K562 (cell line): ENCODE measurements at regions not wholly inside any gene's neighbourhood (a gene's known extent, or its start where the extent isn't known, plus 50 kb on each side); places are given as distances from the start of the nearest gene placed in this dataset.

Source experiments
- ATAC-seq: fragments of 200-7000 bp; cut with Tn5 transposase; 3 replicates; pipeline ENCODE4 v1.9.1; 2020; ENCODE audit warnings: moderate library complexity
- BruUV-seq: library from RNA; stranded (reverse); fragments of 400-500 nt; replicated peaks from 2 replicates; lab custom pipeline; 2021; lab: Mats Ljungman, UMichigan
- CTCF ChIA-PET: fragments of 300-600 bp; formaldehyde crosslinking; extraction: SDS; loops from one replicate; lab custom pipeline; 2021; ENCODE audit warnings: low intra/inter-chr PET ratio; lab: Yijun Ruan, JAX
- POLR2A ChIA-PET: fragments of 300-600, 350-650 bp; sonication (Branson Sonifier 250); formaldehyde crosslinking; extraction: SDS; loops from one replicate; lab custom pipeline; 2021; ENCODE audit warnings: antibody characterized with exemption, inconsistent platforms; lab: Yijun Ruan, JAX
- DNase-seq, 4 experiments: peaks; one replicate each; pipeline versions ENCODE4 v3.0.0 to v3.0.0-alpha.2; 2011 to 2018; ENCODE audit warnings: low spot score in 3 of 4, mixed read lengths in 3 of 4; ENCODE audit errors: extremely low read depth in 1 of 4
- FAIRE-seq: peaks from 2 replicates; lab custom pipeline; 2011; peaks lifted over from hg19 to GRCh38; lab: Jason Lieb, UNC
- H2AFZ ChIP-seq: 2 replicates; pipeline ENCODE4 v1.6.0; 2011; ENCODE audit warnings: low read depth, low read length, control low read depth, inconsistent platforms
- H3K27ac ChIP-seq: fragments of 200-600 bp; 3 replicates; pipeline ENCODE4 v1.8.0; 2011; ENCODE audit warnings: low read depth, mild to moderate bottlenecking, control low read depth, inconsistent platforms, low read length, moderate library complexity, mixed read lengths; ENCODE audit errors: extremely low read depth
- H3K27me3 ChIP-seq, 2 experiments: fragments of 300-600 bp in 1 of 2; 2 replicates in 1 of 2; 3 replicates in 1 of 2; pipeline versions ENCODE4 v1.6.0 to v1.8.0; 2011; ENCODE audit warnings: inconsistent platforms in 2 of 2, low read length in 2 of 2, mild to moderate bottlenecking in 1 of 2, mixed read lengths in 1 of 2, moderate library complexity in 1 of 2; ENCODE audit not compliant: control insufficient read depth in 2 of 2, insufficient read depth in 2 of 2
- H3K36me3 ChIP-seq: fragments of 300-600 bp; 3 replicates; pipeline ENCODE4 v1.8.0; 2011; ENCODE audit warnings: mild to moderate bottlenecking, low read length, inconsistent platforms; ENCODE audit not compliant: control insufficient read depth, insufficient read depth
- H3K4me1 ChIP-seq, 2 experiments: fragments of 200-600 bp in 1 of 2; replicated peaks in 1 of 2; 2 replicates in 1 of 2; 3 replicates in 1 of 2; pipeline versions ENCODE4 v1.5.1 to v1.8.0; 2011; ENCODE audit warnings: inconsistent platforms in 2 of 2, low read length in 2 of 2, mild to moderate bottlenecking in 1 of 2, mixed read lengths in 1 of 2, moderate library complexity in 1 of 2; ENCODE audit not compliant: control insufficient read depth in 2 of 2, insufficient read depth in 2 of 2
- H3K4me2 ChIP-seq: 2 replicates; pipeline ENCODE4 v1.6.1; 2011; ENCODE audit warnings: low read length, control low read depth, inconsistent platforms, mixed read lengths; ENCODE audit not compliant: insufficient read depth
- H3K4me3 ChIP-seq: fragments of 200-600 bp; sonication (generic), shearing (Covaris generic); 2 replicates; pipeline ENCODE4 v1.5.1; 2016; ENCODE audit warnings: control low read depth, inconsistent platforms
- H3K79me2 ChIP-seq: fragments of 200-600 bp; 3 replicates; pipeline ENCODE4 v1.8.0; 2011; ENCODE audit warnings: low read length, inconsistent platforms; ENCODE audit not compliant: control insufficient read depth, insufficient read depth
- H3K9ac ChIP-seq, 2 experiments: 2 replicates each; pipeline versions ENCODE4 v1.6.0 to v1.6.1; 2011; ENCODE audit warnings: low read depth in 2 of 2, low read length in 2 of 2, control low read depth in 1 of 2, inconsistent platforms in 1 of 2, mild to moderate bottlenecking in 1 of 2, mixed read lengths in 1 of 2; ENCODE audit not compliant: insufficient read depth in 1 of 2
- H3K9me1 ChIP-seq: one replicate; pipeline ENCODE4 v1.6.0; 2011; ENCODE audit warnings: inconsistent platforms, mild to moderate bottlenecking, low read length, moderate library complexity; ENCODE audit not compliant: control insufficient read depth, insufficient read depth
- H3K9me3 ChIP-seq: replicated peaks from 2 replicates; pipeline ENCODE4 v1.5.1; 2011; ENCODE audit warnings: low read depth, low read length, inconsistent platforms; ENCODE audit not compliant: control insufficient read depth, insufficient read depth
- H4K20me1 ChIP-seq: replicated peaks from 2 replicates; pipeline ENCODE4 v1.6.1; 2011; ENCODE audit warnings: low read length, inconsistent platforms, mixed read lengths; ENCODE audit not compliant: control insufficient read depth, insufficient read depth
- BRD4 ChIP-seq: fragments of 200-600 bp; sonication (generic); IDR thresholded peaks from 2 replicates; pipeline ENCODE4 v1.6.1; 2017; ENCODE audit warnings: inconsistent platforms
- BRF1 ChIP-seq: IDR thresholded peaks from 3 replicates; pipeline ENCODE4 v1.6.1; 2011; ENCODE audit warnings: borderline replicate concordance, mild to moderate bottlenecking; ENCODE audit not compliant: insufficient read length; ENCODE audit errors: extremely low read depth
- DNMT1 ChIP-seq: fragments of 450-650 bp; IDR thresholded peaks from 2 replicates; pipeline ENCODE4 v1.6.1; 2016; ENCODE audit warnings: antibody characterized with exemption, mild to moderate bottlenecking
- HDAC1 ChIP-seq, 2 experiments: fragments of 450-650 bp; IDR thresholded peaks; 2 replicates each; pipeline ENCODE4 v1.6.1; 2016 to 2017; ENCODE audit warnings: inconsistent platforms in 1 of 2, mild to moderate bottlenecking in 1 of 2, moderate library complexity in 1 of 2
- HOMEZ ChIP-seq: fragments of 250-450 bp; sonication (Bioruptor Pico); IDR thresholded peaks from 2 replicates; pipeline ENCODE4 v1.4.0; 2020; ENCODE audit warnings: mild to moderate bottlenecking, moderate library complexity
- JUN ChIP-seq, 2 experiments: sonication (generic) in 1 of 2; formaldehyde crosslinking in 1 of 2; IDR thresholded peaks; 2 replicates each; pipeline versions ENCODE4 v1.6.1 to v1.8.0; 2012 to 2022; ENCODE audit warnings: borderline replicate concordance in 2 of 2, mild to moderate bottlenecking in 2 of 2, improper control_type of control experiment in 1 of 2, low read depth in 1 of 2, low read length in 1 of 2, missing genetic modification reagents in 1 of 2
- MNT ChIP-seq, 2 experiments: fragments of 450-650 bp; conservative IDR thresholded peaks; 2 replicates each; pipeline ENCODE4 v1.6.1; 2017; ENCODE audit warnings: mild to moderate bottlenecking in 2 of 2, moderate library complexity in 2 of 2
- MTA3 ChIP-seq: fragments of 450-650 bp; formaldehyde crosslinking; IDR thresholded peaks from 2 replicates; pipeline ENCODE4 v1.6.1; 2017; ENCODE audit warnings: mild to moderate bottlenecking, borderline replicate concordance
- NEUROD1 ChIP-seq: fragments of 150-350 bp; IDR thresholded peaks from 2 replicates; pipeline ENCODE4 v1.6.1; 2014; ENCODE audit warnings: borderline replicate concordance, low read length, low read depth; ENCODE audit not compliant: partially characterized antibody
- NUFIP1 ChIP-seq: fragments of 450-650 bp; IDR thresholded peaks from 2 replicates; pipeline ENCODE4 v1.6.1; 2018; ENCODE audit not compliant: partially characterized antibody
- RNF2 ChIP-seq: sonication (generic); IDR thresholded peaks from 2 replicates; pipeline ENCODE4 v1.6.1; 2016
- TSC22D4 ChIP-seq: fragments of 450-650 bp; IDR thresholded peaks from 2 replicates; pipeline ENCODE4 v1.6.1; 2016; ENCODE audit warnings: missing genetic modification characterization, missing biosample characterization, control low read depth
- ZFP30 ChIP-seq: fragments of 250-450 bp; sonication (Bioruptor Pico); IDR thresholded peaks from 2 replicates; pipeline ENCODE4 v1.8.0; 2022; ENCODE audit warnings: moderate library complexity, mild to moderate bottlenecking, inconsistent platforms, borderline replicate concordance
- WGBS: fragments of 100-300 bp; shearing (Covaris generic); methylation state at CpG from one replicate; pipeline ENCODE4 v1.1.6; 2016; ENCODE audit warnings: low coverage, mixed read lengths; ENCODE audit not compliant: insufficient coverage; ENCODE audit errors: missing lambda C conversion rate; 5-methylcytosine and 5-hydroxymethylcytosine counted together
- in situ Hi-C: fragments of 300-500 bp; cut with MboI; formaldehyde crosslinking; loops from 4 replicates; pipeline ENCODE4 v1.15.0; 2018; ENCODE audit warnings: inconsistent platforms, mixed read lengths
- intact Hi-C: fragments of 100-400 bp; cut with micrococcal nuclease; formaldehyde crosslinking; loops from 2 replicates; pipeline ENCODE4 v1.14.2; 2022
- TF ChIP-seq, protein P1 (sequence below): fragments of 450-650 bp; formaldehyde crosslinking; IDR thresholded peaks from 2 replicates; pipeline ENCODE4 v1.4.0; 2020; ENCODE audit warnings: mild to moderate bottlenecking
- TF ChIP-seq, protein P2 (sequence below): sonication (generic); formaldehyde crosslinking; IDR thresholded peaks from 2 replicates; pipeline ENCODE4 v1.5.0; 2020; ENCODE audit warnings: missing genetic modification reagents

DNA sequence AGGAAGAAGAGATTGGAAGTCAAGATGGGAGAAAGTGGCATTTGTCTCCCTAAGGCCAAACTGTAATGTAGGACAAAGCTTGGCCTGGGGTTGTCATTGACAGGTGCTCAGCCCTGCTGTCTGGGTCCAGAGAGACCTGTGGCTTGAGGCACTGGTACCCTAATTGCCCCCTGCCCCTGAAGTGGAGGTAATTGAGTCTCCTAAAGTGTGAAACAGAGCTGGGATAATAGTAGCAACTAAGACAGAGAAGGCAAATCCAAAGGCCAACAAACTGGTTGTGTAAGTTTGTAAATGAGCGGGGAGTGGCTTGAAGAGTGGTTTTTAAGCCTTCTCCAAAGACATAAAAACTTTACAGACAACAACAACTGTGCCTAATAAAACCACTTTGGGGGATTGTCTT, 264.2 kb upstream of the ROPN1 start (continued):
- TF ChIP-seq JUN (IDR thresholded peaks at IDR 0.05; ENCODE audit: borderline replicate concordance, low read depth, low read length) (no peak), JUN (CRISPR knock-in tag; IDR thresholded peaks at IDR 0.05; ENCODE audit: borderline replicate concordance) (no peak), HDAC1 (IDR thresholded peaks at IDR 0.05) (no peak), BRF1 (no peak)
- TF ChIP-seq, all 486 proteins: peak for 0

GRCh38 chr3:124256599-124256998, 264.7 kb upstream of the ROPN1 start:
- Histone ChIP-seq H3K27me3 (peaks cover 0 to 6% of the 10 kb centered on the region in 2 experiments; a peak in 1 of 5 replicates), H3K4me3 (no peak overlapping the region), H3K79me2 (no peaks in the 10 kb centered on the region), H3K36me3 (no peaks in the 10 kb centered on the region), H3K27ac (no peak overlapping the region), H4K20me1 (no peaks in the 10 kb centered on the region), H3K9me3 (no peaks in the 10 kb centered on the region), H3K9me1 (no peaks in the 10 kb centered on the region), H3K4me2 (no peak overlapping the region), H3K4me1 (no peaks in the 10 kb centered on the region), H2AFZ (no peak overlapping the region), H3K9ac (no peak overlapping the region)
- 0% methylated on average over 4 of the region's 4 CpGs for WGBS
- in situ Hi-C loops: no loop called here
- POLR2A ChIA-PET: no interaction called here
- intact Hi-C loops: no loop called here
- no peak for FAIRE-seq
- BruUV-seq: no TSS peak
- TF ChIP-seq HOMEZ (CRISPR knock-in tag) (no peak), NEUROD1 (no peak), NUFIP1 (no peak), TSC22D4 (tag) (no peak), DNMT1 (no peak), ZFP30 (CRISPR knock-in tag) (no peak), MNT (conservative IDR thresholded peaks at IDR 0.05) (no peak), RNF2 (no peak), MTA3 (no peak), BRD4 (no peak)
- TF ChIP-seq, protein P1, sequence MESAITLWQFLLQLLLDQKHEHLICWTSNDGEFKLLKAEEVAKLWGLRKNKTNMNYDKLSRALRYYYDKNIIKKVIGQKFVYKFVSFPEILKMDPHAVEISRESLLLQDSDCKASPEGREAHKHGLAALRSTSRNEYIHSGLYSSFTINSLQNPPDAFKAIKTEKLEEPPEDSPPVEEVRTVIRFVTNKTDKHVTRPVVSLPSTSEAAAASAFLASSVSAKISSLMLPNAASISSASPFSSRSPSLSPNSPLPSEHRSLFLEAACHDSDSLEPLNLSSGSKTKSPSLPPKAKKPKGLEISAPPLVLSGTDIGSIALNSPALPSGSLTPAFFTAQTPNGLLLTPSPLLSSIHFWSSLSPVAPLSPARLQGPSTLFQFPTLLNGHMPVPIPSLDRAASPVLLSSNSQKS (CRISPR knock-in tag): no peak
- TF ChIP-seq, protein P2, sequence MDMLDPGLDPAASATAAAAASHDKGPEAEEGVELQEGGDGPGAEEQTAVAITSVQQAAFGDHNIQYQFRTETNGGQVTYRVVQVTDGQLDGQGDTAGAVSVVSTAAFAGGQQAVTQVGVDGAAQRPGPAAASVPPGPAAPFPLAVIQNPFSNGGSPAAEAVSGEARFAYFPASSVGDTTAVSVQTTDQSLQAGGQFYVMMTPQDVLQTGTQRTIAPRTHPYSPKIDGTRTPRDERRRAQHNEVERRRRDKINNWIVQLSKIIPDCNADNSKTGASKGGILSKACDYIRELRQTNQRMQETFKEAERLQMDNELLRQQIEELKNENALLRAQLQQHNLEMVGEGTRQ: no peak
- CTCF ChIA-PET: no interaction called here
- no peak for DNase-seq
- ATAC-seq: no peak
